Pancreas (tissue), 10 donors: ENCODE measurements at regions not wholly inside any gene's neighbourhood (a gene's known extent, or its start where the extent isn't known, plus 50 kb on each side); places are given as distances from the start of the nearest gene placed in this dataset.
A peak's percentile ranks its signal among the peaks of the same experiment; 100 is the strongest.

Source experiments
- ATAC-seq, 4 donors: fragments of 200-7000 bp; cut with Tn5 transposase; one replicate each; pipeline versions ENCODE4 v1.8.0 to v1.9.1; 2020; ENCODE audit warnings: mild to moderate bottlenecking in 4 of 4, moderate library complexity in 4 of 4
- DNase-seq, 6 donors: peaks; one replicate each; pipeline ENCODE4 v3.0.0-alpha.2; 2020
- FAIRE-seq: peaks from 2 replicates; lab custom pipeline; 2012; peaks lifted over from hg19 to GRCh38; lab: Jason Lieb, UNC
- H3K27ac ChIP-seq, 4 donors: fragments of 200-600 bp; sonication (generic); 1 replicate in 3 of 4; 2 replicates in 1 of 4; pipeline versions ENCODE4 v1.5.0 to v1.8.0; 2020
- H3K27me3 ChIP-seq, 4 donors: fragments of 200-600 bp; one replicate each; pipeline ENCODE4 v1.8.0; 2021
- H3K36me3 ChIP-seq, 3 donors: fragments of 200-600 bp; sonication (generic) in 1 of 3; one replicate each; pipeline versions ENCODE4 v1.5.0 to v1.8.0; 2020 to 2021
- H3K4me1 ChIP-seq, 3 donors: fragments of 200-600 bp; one replicate each; pipeline ENCODE4 v1.8.0; 2021
- H3K4me3 ChIP-seq, 4 donors: fragments of 200-600 bp; sonication (generic) in 2 of 4; one replicate each; pipeline versions ENCODE4 v1.5.0 to v1.8.0; 2020 to 2021
- H3K9me3 ChIP-seq, 4 donors: fragments of 200-600 bp; one replicate each; pipeline ENCODE4 v1.8.0; 2021
- CTCF ChIP-seq, 4 donors: fragments of 200-600 bp; sonication (generic) in 3 of 4; IDR thresholded peaks; one replicate each; pipeline versions ENCODE4 v1.5.0 to v1.8.0; 2021; ENCODE audit warnings: antibody characterized with exemption in 4 of 4
- WGBS, 2 donors: extraction: QIAGEN DNeasy Blood & Tissue Kit; methylation state at CpG; one replicate each; pipeline ENCODE4 v1.1.7; 2013; 5-methylcytosine and 5-hydroxymethylcytosine counted together
- intact Hi-C, 3 donors: fragments of 100-400 bp; cut with DNase I; formaldehyde crosslinking; loops; one replicate each; pipeline versions ENCODE4 v1.11.1 to v1.14.2; 2022
- donor health status: healthy with polysubstance abuse.
- donor health status: DM: no; HTN: no; CAD: no; lungs with moderate emphysema.
- donor health status: DM: no; HTN: no; CAD: no.
- donor health status: control.
- donor health status: control.
- donor health status: Bipolar disorder and iron deficiency.
- donor health status: DM: yes; HTN: yes; CAD: no.
- donor health status: DM: no; HTN: no; CAD: no.
- donor health status: DM: no; HTN: no; CAD: no.
- donor health status: DM: yes; HTN: yes; CAD: no.

GRCh38 chr7:142377567-142377966 is 119.7 kb upstream of the PRSS58 start:
- Histone ChIP-seq H3K9me3 (no peaks in the 10 kb centered on the region), H3K27ac (no peak overlapping the region), H3K27me3 (no peaks in the 10 kb centered on the region), H3K4me3 (no peak overlapping the region), H3K4me1 (peaks cover 0 to 5% (median 0%) of the 10 kb centered on the region in 3 donors), H3K36me3 (no peaks in the 10 kb centered on the region)
- intact Hi-C loops: no loop called here
- no peak for DNase-seq
- WGBS, 2 donors: 94 to 96% methylated on average over 2 of the region's 2 CpGs
- no peak for FAIRE-seq
- no peak for TF ChIP-seq CTCF (IDR thresholded peaks at IDR 0.05)
- no peak for ATAC-seq

DNA sequence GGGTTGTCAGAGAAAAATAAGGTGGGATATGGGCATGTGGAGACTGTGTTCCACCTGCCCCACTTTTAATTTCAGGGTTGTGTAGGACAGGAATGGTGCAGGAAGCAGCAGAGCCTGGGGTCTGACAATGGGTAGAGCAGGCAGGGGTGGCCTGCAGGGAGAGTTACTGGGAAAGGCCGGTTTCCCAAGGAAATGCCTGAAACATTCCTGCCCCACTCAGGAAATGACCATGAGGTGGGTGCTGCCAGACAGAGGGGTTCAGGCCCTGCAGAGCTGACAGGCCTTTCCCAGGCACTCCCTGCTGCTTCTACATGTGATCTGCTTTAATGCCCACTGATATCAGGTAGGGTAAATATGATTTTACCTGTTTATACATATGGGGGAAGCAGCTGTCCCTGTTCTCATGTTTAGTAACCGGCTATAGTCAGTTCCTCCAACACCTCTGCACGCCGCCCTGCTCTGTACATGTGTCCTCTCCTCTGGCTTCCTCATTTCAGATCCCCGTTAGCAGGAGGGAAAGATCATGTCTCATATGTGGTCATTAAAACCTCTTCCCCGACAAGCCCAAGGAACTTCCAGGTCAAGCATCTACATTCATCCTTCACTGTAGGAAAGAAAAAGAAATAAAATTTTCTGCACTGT is 118.6 kb upstream of the PRSS58 start:
- ATAC-seq (peak; percentile 55 to 78 (median 68)), DNase-seq (no peak), FAIRE-seq (no peak)
- intact Hi-C loops: no loop called here
- H3K9me3 ChIP-seq: no peaks in the 10 kb centered on the region
- H3K27me3 ChIP-seq: no peaks in the 10 kb centered on the region
- TF ChIP-seq CTCF (IDR thresholded peaks at IDR 0.05): no peak
- peaks cover 0 to 5% (median 0%) of the 10 kb centered on the region in 3 donors for H3K4me1 ChIP-seq
- H3K4me3 ChIP-seq: no peak overlapping the region
- H3K36me3 ChIP-seq: no peaks in the 10 kb centered on the region
- H3K27ac ChIP-seq: no peak overlapping the region
- WGBS, 2 donors: 39 to 58% methylated on average over 6 of the region's 6 CpGs

- no peak for DNase-seq
- no peak for FAIRE-seq
- peak in 3 of 4 donors; percentile 22 to 70 (median 68) for ATAC-seq
- Histone ChIP-seq H3K9me3 (no peaks in the 10 kb centered on the region), H3K36me3 (no peaks in the 10 kb centered on the region), H3K4me3 (no peak overlapping the region), H3K27me3 (no peaks in the 10 kb centered on the region), H3K4me1 (peaks cover 0 to 5% (median 0%) of the 10 kb centered on the region in 3 donors), H3K27ac (no peak overlapping the region)
- TF ChIP-seq CTCF (IDR thresholded peaks at IDR 0.05): no peak
- intact Hi-C loops: no loop called here
- 65 to 73% methylated on average over 4 of the region's 4 CpGs for WGBS, 2 donors
Measured at GRCh38 chr7:142375710-142376313, 118.0 kb upstream of the PRSS58 start.

GRCh38 chr7:142372727-142373126 is 114.9 kb upstream of the PRSS58 start:
- no peak for ATAC-seq
- Histone ChIP-seq H3K27me3 (no peaks in the 10 kb centered on the region), H3K4me1 (peaks cover 0 to 5% (median 0%) of the 10 kb centered on the region in 3 donors), H3K9me3 (no peaks in the 10 kb centered on the region), H3K27ac (no peak overlapping the region), H3K4me3 (no peak overlapping the region), H3K36me3 (no peaks in the 10 kb centered on the region)
- DNase-seq: no peak
- FAIRE-seq: no peak
- intact Hi-C loops: no loop called here
- WGBS, 2 donors: 74 to 75% methylated on average over 3 of the region's 3 CpGs
- TF ChIP-seq CTCF (IDR thresholded peaks at IDR 0.05): no peak
